Skeletal muscle satellite cell (primary cell): ENCODE measurements at regions not wholly inside any gene's neighbourhood (a gene's known extent, or its start where the extent isn't known, plus 50 kb on each side); places are given as distances from the start of the nearest gene placed in this dataset.

Source experiments
- H3K27me3 ChIP-seq: 2 replicates; pipeline ENCODE4 v1.7.0; 2013; ENCODE audit warnings: low read length; ENCODE audit not compliant: control insufficient read depth, insufficient read depth
- H3K36me3 ChIP-seq: 2 replicates; pipeline ENCODE4 v1.7.0; 2013; ENCODE audit warnings: mild to moderate bottlenecking, control low read depth, low read length; ENCODE audit not compliant: insufficient read depth
- H3K4me1 ChIP-seq: 2 replicates; pipeline ENCODE4 v1.7.0; 2013; ENCODE audit warnings: low read length; ENCODE audit not compliant: control insufficient read depth, insufficient read depth
- H3K4me2 ChIP-seq: 2 replicates; pipeline ENCODE4 v1.7.0; 2013; ENCODE audit warnings: mild to moderate bottlenecking, low read length
- H3K4me3 ChIP-seq: 2 replicates; pipeline ENCODE4 v1.7.0; 2013; ENCODE audit warnings: low read length
- H3K9ac ChIP-seq: 2 replicates; pipeline ENCODE4 v1.7.0; 2013; ENCODE audit warnings: mild to moderate bottlenecking, low read depth, low read length, moderate library complexity
- H3K9me3 ChIP-seq: replicated peaks from 2 replicates; pipeline ENCODE4 v1.7.0; 2013; ENCODE audit warnings: mild to moderate bottlenecking, control low read depth, low read length

DNA sequence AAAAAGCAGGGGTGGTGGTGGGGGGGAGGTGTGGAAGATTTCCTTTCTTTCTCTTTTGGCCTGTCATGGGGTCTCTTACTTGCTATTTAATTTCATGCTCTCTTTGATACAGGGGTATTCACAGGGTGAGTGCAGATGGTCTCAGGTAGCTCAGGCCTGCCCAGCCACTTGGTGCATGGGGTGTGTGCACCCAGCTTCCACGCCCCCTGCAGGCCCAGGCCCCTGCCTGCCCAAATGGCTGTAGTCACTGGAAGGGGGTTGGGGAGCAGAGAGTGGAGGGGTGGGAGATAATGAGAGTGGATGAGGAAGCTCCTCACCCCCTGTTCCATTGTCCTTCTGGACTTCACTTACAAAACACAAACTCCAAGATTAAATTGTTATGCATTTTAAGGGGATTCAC lies 133.6 kb upstream of the SGK1 start:
- Histone ChIP-seq H3K9me3 (no peaks in the 10 kb centered on the region), H3K4me3 (no peak overlapping the region), H3K4me1 (peaks cover 23% of the 10 kb centered on the region), H3K4me2 (no peak overlapping the region), H3K27me3 (no peaks in the 10 kb centered on the region), H3K36me3 (no peaks in the 10 kb centered on the region), H3K9ac (no peak overlapping the region)

DNA sequence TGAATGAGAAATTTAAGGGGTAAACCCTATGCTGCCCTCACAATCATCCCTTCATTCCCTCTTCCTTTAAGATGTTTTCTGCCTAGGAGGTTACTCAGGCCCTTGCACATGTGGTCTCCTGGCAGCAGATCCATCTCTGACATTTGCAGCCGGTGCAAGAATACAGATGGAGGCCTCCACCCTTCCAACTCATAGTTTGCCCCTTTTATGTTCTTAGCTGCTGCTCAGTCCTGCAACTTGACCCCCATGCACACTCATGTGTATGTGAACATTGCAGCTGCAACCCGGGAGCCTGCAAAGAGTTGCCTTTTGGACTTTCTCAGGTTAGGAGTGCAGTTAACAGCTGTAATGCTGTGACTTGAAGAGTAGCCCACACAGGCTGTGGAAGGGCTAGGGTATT lies 131.9 kb upstream of the SGK1 start:
- H3K9me3 ChIP-seq, result no peaks in the 10 kb centered on the region
- no peak overlapping the region for H3K4me2 ChIP-seq
- H3K4me3 ChIP-seq, result no peak overlapping the region
- no peaks in the 10 kb centered on the region for H3K27me3 ChIP-seq
- no peaks in the 10 kb centered on the region for H3K36me3 ChIP-seq
- no peak overlapping the region for H3K9ac ChIP-seq
- peaks cover 28% of the 10 kb centered on the region for H3K4me1 ChIP-seq

DNA sequence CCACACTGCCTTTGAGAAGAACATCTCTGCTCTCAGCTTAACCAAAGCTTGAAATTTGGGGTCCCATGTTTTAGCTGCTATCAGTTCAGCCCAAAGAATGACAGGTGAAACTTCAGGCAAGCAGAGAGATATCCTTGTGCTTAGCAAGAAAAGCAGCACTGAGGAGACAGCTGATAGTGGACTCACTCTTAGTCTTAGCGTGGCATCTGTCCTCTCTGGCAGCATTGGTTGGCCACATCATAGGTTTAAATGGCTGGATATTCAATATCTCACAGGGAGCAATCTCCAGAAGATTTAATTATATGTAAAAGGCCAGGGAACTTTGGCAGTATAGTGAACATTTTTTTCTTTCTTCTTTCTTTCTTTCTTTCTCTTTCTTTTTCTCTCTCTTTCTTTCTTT lies 131.1 kb upstream of the SGK1 start:
- Histone ChIP-seq H3K4me3 (no peak overlapping the region), H3K36me3 (no peaks in the 10 kb centered on the region), H3K4me2 (no peak overlapping the region), H3K9ac (peak overlapping the region; percentile 30), H3K27me3 (no peaks in the 10 kb centered on the region), H3K4me1 (peaks cover 28% of the 10 kb centered on the region), H3K9me3 (no peaks in the 10 kb centered on the region)

DNA sequence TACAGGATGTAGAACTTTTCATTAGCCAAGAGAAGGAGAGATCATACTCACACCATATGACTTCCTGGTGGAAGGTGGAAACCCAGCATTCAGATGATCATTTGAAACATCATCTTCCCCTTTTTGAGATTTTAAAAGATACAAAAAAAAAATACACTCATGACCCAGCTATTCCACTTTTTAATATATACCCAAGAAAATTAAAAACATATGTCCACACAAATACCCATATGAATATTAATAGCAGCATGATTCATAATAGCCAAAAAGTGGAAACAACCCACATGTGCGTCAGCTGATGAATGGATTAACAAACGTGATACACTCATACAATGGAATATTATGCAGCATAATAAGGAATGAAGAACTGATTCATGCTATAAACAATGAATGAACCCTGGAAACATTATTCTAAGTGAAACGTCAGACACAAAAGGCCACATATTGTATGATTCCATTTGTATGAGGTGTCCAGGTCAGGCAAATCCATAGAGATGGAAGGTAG lies 130.0 kb upstream of the SGK1 start:
- H3K27me3 ChIP-seq, result no peaks in the 10 kb centered on the region
- H3K9ac ChIP-seq, result peak overlapping the region; percentile 69
- peaks cover 28% of the 10 kb centered on the region for H3K4me1 ChIP-seq
- no peaks in the 10 kb centered on the region for H3K36me3 ChIP-seq
- peak overlapping the region; percentile 3 for H3K4me2 ChIP-seq
- no peaks in the 10 kb centered on the region for H3K9me3 ChIP-seq
- H3K4me3 ChIP-seq, result no peak overlapping the region

DNA sequence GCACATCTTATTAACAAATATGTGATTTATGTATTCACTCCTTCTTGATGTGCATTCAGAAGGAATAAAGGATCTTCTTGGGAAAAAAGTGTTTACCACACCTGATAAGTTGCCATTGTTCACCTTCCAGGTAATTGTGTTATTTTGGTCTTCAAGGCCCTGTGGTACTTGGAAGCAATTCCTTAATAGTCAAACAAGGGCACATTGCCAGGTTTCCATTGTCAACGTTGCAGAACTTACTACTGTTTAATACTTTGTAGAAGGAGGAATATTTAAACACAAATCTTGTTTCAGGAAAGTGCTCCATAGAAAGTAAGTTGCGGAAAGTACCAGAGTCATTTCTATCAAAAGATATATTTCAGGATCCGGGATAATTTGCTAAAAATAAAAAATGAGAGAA lies 129.5 kb upstream of the SGK1 start:
- no peak overlapping the region for H3K4me3 ChIP-seq
- peak overlapping the region; percentile 3 for H3K4me2 ChIP-seq
- H3K9me3 ChIP-seq, result no peaks in the 10 kb centered on the region
- no peaks in the 10 kb centered on the region for H3K36me3 ChIP-seq
- H3K4me1 ChIP-seq, result peaks cover 28% of the 10 kb centered on the region
- H3K27me3 ChIP-seq, result no peaks in the 10 kb centered on the region
- peak overlapping the region; percentile 69 for H3K9ac ChIP-seq

DNA sequence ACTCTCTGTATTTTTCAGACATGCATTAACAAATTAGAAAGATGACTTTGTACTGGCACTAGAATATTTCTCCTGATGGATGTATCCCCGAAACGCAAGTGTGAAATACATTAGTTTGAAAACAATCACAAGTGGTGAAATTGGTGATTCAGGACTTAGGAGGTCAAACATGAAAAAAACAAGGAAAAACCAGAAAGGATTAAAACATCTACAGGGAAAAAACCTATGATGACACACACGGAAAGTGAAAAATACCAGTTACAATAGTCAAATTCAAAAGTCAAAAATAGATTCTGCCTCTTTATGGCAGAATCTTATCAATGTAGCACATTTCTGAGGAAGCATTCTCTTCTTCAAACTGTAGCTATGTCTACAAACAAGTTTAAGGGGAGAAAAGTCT lies 129.0 kb upstream of the SGK1 start:
- Histone ChIP-seq H3K27me3 (no peaks in the 10 kb centered on the region), H3K9ac (peak overlapping the region; percentile 69), H3K4me3 (no peak overlapping the region), H3K36me3 (no peaks in the 10 kb centered on the region), H3K9me3 (no peaks in the 10 kb centered on the region), H3K4me2 (no peak overlapping the region), H3K4me1 (peaks cover 28% of the 10 kb centered on the region)

DNA sequence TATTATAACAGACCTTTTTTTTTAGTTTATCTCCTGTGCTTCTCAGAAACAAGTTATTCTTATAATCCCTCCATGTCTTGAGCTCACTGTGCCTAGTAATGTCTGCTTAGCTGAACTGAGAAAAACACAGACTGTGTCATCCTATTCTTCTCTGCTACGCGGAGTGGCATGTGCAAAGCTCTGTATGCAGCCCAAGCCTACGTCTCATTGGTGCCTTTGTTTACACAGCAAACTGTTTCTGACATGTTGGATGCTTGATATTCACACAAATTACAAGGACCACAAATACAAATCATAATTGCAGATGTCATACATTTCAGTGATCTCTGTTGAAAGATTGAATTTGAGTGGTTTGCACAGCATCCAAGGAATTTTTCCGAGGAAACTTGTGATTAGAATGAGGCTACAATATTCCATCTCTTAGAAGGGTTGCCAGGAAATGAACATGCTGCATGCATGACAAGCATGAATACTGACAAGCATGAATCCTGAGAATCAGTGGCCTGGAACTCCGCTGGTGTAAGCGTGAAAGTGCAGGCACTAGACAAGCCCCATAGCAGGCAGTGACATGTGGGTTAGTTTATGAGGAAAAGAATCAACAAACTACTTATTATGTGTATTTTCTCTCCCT lies 128.4 kb upstream of the SGK1 start:
- Histone ChIP-seq H3K9ac (peak overlapping the region; percentile 69), H3K4me1 (peaks cover 28% of the 10 kb centered on the region), H3K4me2 (no peak overlapping the region)

DNA sequence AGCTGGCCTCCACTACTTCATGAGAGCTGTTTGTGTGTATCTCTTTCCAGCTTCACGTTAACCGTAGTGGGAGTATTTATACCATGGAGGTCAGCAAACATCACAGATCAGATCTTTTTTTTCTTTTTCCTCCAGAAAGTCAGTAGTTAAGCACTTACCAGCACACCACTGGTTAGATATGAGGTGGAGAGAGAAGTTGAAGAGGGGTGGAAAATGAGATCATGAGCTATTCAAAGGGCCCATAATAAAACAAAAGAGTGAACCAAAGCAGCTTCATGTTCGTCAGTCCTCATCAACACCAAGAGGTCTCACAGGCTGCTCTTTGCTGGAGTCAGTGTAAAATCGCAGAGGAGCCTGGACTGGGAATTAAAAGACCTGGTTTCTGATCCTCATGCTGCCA lies 125.1 kb upstream of the SGK1 start:
- H3K4me1 ChIP-seq, result peaks cover 17% of the 10 kb centered on the region
- no peak overlapping the region for H3K9ac ChIP-seq
- no peaks in the 10 kb centered on the region for H3K36me3 ChIP-seq
- H3K4me3 ChIP-seq, result no peak overlapping the region
- no peak overlapping the region for H3K4me2 ChIP-seq
- no peaks in the 10 kb centered on the region for H3K27me3 ChIP-seq
- no peaks in the 10 kb centered on the region for H3K9me3 ChIP-seq

More for the DNA sequence above, 128.4 kb upstream of the SGK1 start:
- H3K36me3 ChIP-seq, result no peaks in the 10 kb centered on the region
- no peaks in the 10 kb centered on the region for H3K27me3 ChIP-seq
- no peak overlapping the region for H3K4me3 ChIP-seq
- no peaks in the 10 kb centered on the region for H3K9me3 ChIP-seq

DNA sequence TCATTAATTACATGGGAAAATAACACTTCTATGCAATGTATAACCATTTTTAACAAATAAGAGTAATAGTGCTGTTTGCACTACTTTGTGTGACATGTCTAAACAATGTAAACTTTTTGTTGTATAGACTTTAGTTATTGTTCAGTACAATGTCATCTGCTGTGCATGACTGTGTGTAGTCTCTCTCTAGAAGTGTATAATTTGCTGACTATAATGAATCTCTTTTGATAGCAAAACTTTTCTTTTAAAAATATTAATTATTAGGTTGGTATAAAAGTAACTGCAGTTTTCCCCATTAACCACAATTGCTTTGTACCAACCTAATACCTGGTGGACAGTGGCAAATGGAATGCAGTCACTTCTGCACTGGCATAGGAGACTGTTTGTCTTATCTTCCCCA lies 124.2 kb upstream of the SGK1 start:
- Histone ChIP-seq H3K9me3 (no peaks in the 10 kb centered on the region), H3K4me3 (no peak overlapping the region), H3K36me3 (no peaks in the 10 kb centered on the region), H3K9ac (no peak overlapping the region), H3K4me1 (peaks cover 19% of the 10 kb centered on the region), H3K27me3 (no peaks in the 10 kb centered on the region), H3K4me2 (no peak overlapping the region)

DNA sequence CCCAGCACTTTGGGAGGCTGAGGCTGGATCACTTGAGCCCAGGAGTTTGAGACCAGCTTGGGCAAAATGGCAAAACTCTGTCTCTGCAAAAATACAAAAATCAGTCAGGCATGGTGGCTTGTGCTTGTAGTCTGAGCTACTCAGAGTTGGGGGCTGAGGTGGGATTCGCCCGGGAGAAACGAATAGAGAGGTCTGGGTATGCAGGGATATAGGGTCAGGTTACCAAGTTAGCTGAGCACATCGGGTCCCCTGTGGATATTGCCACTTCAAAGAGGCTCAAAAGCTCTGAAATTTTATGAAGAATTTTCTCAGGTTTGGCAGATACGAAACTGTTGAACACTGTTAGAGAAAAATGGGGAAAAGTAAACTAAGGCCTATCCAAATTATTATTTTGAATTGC lies 120.9 kb upstream of the SGK1 start:
- Histone ChIP-seq H3K9me3 (no peaks in the 10 kb centered on the region), H3K36me3 (no peaks in the 10 kb centered on the region), H3K4me1 (peaks cover 24% of the 10 kb centered on the region), H3K9ac (no peak overlapping the region), H3K4me2 (no peak overlapping the region), H3K4me3 (no peak overlapping the region), H3K27me3 (no peaks in the 10 kb centered on the region)

DNA sequence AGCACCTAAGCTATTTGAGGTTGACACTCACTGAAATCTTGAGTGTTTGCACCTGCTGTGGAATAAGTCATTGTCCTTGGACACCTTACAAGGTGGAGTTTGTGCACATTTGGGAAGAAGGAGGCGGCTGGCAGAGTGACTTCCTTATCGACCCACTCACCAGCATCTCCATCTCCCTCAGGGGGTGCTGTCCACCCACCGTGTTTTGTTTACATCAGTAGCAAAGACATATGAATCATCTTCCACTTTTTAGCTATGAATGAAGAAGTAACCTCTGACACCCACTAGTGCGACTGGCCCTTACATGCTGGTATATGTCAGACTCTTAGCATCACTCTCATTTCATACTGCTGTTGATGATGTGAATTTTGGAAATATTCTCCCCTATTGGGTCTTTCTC lies 119.5 kb upstream of the SGK1 start:
- Histone ChIP-seq H3K4me2 (peak overlapping the region; percentile 78), H3K27me3 (no peaks in the 10 kb centered on the region), H3K4me1 (peaks cover 24% of the 10 kb centered on the region), H3K4me3 (no peak overlapping the region), H3K9ac (peak overlapping the region; percentile 80), H3K9me3 (no peaks in the 10 kb centered on the region), H3K36me3 (no peaks in the 10 kb centered on the region)

DNA sequence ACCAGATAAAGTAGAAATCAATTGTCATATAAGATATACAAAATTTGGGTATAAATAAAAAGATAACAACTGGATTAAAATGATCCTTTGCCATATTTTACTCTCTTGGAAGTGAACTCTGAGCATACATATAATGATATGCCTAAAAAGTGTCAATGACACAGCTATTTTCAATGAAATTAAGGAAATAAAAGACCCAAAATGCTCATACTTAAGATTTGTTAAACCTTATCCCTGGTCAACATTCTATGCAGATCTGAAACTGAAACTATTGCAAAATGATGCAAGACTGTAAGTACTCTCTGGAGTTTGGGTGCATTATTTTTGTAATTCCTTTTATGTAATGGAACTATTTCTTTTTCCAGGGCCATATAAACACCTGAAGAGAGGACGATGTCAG lies 119.0 kb upstream of the SGK1 start:
- H3K36me3 ChIP-seq, result no peaks in the 10 kb centered on the region
- peak overlapping the region; percentile 80 for H3K9ac ChIP-seq
- H3K4me1 ChIP-seq, result peaks cover 24% of the 10 kb centered on the region
- H3K9me3 ChIP-seq, result no peaks in the 10 kb centered on the region
- H3K4me2 ChIP-seq, result peak overlapping the region; percentile 78
- H3K4me3 ChIP-seq, result peak overlapping the region; percentile 53
- H3K27me3 ChIP-seq, result no peaks in the 10 kb centered on the region
